C4-2B (cell line): ENCODE measurements at regions not wholly inside any gene's neighbourhood (a gene's known extent, or its start where the extent isn't known, plus 50 kb on each side); places are given as distances from the start of the nearest gene placed in this dataset.

Source experiments
- ZFX ChIP-seq: fragments of 450-650 bp; IDR thresholded peaks from 2 replicates; pipeline ENCODE4 v1.6.1; 2017
- TF ChIP-seq, protein P1 (sequence below): fragments of 450-650 bp; conservative IDR thresholded peaks from 2 replicates; pipeline ENCODE4 v1.5.1; 2017; ENCODE audit warnings: mild to moderate bottlenecking

DNA sequence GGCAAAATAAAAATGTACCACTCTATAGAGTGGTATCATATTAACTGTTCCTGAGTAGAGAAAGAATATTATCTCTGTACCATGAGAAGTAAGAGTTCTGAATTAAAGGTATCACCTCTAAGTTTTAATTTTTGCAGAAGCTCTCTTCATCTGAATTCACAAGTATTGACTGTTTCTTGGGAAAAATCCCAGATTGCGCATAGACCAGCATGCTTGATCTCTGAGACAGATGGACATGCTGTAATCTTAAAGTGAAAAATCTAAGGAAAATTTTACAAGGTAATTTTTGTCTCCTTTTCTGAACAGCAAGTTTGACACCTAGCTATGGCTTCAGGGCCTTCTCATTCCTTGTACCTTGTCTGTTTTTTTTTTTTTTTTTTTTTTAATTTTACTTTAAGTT lies 1050.7 kb upstream of the RBFOX1 start:
- TF ChIP-seq, protein P1, sequence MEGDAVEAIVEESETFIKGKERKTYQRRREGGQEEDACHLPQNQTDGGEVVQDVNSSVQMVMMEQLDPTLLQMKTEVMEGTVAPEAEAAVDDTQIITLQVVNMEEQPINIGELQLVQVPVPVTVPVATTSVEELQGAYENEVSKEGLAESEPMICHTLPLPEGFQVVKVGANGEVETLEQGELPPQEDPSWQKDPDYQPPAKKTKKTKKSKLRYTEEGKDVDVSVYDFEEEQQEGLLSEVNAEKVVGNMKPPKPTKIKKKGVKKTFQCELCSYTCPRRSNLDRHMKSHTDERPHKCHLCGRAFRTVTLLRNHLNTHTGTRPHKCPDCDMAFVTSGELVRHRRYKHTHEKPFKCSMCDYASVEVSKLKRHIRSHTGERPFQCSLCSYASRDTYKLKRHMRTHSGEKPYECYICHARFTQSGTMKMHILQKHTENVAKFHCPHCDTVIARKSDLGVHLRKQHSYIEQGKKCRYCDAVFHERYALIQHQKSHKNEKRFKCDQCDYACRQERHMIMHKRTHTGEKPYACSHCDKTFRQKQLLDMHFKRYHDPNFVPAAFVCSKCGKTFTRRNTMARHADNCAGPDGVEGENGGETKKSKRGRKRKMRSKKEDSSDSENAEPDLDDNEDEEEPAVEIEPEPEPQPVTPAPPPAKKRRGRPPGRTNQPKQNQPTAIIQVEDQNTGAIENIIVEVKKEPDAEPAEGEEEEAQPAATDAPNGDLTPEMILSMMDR, result no peak
- TF ChIP-seq ZFX, result no peak
